ENCODE measurements at regions not wholly inside any gene's neighbourhood (a gene's known extent, or its start where the extent isn't known, plus 50 kb on each side); places are given as distances from the start of the nearest gene placed in this dataset.

- DNase-seq (ENCODE audit: low read depth): no peak
These were observed 446.3 kb downstream of the SOX6 start for GRCh38 chr11:15909937-15910598.

GRCh38 chr11:15910761-15911160, 445.6 kb downstream of the SOX6 start:
- DNase-seq (ENCODE audit: low read depth): no peak

GRCh38 chr11:15911377-15912044, 444.8 kb downstream of the SOX6 start:
- peak; percentile 97 for DNase-seq (ENCODE audit: low read depth)

GRCh38 chr11:15912291-15912690, 444.1 kb downstream of the SOX6 start:
- no peak for DNase-seq (ENCODE audit: low read depth)

- no peak for DNase-seq (ENCODE audit: low read depth)
These were observed 443.5 kb downstream of the SOX6 start for GRCh38 chr11:15912825-15913224.

GRCh38 chr11:15913261-15913660, 443.1 kb downstream of the SOX6 start:
- no peak for DNase-seq (ENCODE audit: low read depth)
